ENCODE measurements at regions not wholly inside any gene's neighbourhood (a gene's known extent, or its start where the extent isn't known, plus 50 kb on each side); places are given as distances from the start of the nearest gene placed in this dataset.
"Not testable (repeated sequence)": the region's sequence is repeated elsewhere in the genome, so short reads cannot be mapped to it uniquely, and the experiment has no call there.

DNA sequence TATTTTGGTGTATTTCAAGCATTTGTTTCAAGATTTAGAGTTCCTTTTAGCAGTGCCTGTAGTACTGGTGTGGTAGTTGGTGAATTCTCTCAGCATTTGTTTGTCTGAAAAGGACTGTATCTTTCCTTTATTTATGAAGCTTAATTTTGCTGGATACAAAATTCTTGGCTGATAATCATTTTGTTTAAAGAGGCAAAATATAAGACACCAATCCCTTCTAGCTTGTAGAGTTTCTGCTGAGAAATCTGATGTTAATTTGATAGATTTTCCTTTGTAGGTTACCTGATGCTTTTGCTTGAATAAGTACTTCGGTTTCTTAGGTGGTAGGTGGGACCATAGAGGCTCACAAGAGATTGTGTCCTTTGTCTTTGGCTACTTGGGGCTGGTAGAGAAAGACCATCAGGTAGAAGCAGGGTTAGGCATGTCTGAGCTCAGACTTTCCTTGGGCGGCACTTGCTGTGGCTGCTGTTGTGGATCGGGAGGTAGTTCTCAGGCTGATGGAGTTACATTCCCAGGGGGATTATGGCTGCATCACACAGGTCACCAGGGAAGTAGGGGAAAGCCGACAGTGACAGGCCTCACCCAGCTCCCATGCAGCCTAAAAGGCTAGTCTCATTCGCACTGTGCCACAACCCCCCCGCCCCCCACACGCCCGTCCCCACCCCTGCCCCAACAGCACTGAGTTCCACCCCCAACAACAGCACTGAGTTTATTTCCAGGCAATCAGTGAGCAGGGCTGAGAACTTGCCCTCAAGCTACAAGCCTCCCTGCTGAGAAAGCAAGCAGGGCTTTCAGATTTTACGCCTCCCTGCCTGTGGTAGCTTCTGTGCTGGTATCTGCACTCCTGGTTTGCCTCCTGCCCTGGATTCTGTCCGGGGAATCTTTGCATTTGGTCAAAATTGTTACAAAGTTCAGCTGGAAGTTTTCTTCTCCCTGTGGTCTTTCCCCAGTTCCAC lies 127.1 kb upstream of the GLRA1 start:
- H3K9me3 ChIP-seq: no peaks in the 10 kb centered on the region
- intact Hi-C loops (cut with DNase I): no loop called here
- no peak for DNase-seq (ENCODE audit: extremely low spot score in 2 of 2)
- TF ChIP-seq, protein P1, sequence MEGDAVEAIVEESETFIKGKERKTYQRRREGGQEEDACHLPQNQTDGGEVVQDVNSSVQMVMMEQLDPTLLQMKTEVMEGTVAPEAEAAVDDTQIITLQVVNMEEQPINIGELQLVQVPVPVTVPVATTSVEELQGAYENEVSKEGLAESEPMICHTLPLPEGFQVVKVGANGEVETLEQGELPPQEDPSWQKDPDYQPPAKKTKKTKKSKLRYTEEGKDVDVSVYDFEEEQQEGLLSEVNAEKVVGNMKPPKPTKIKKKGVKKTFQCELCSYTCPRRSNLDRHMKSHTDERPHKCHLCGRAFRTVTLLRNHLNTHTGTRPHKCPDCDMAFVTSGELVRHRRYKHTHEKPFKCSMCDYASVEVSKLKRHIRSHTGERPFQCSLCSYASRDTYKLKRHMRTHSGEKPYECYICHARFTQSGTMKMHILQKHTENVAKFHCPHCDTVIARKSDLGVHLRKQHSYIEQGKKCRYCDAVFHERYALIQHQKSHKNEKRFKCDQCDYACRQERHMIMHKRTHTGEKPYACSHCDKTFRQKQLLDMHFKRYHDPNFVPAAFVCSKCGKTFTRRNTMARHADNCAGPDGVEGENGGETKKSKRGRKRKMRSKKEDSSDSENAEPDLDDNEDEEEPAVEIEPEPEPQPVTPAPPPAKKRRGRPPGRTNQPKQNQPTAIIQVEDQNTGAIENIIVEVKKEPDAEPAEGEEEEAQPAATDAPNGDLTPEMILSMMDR (IDR thresholded peaks at IDR 0.05): no peak
- TF ChIP-seq POLR2AphosphoS5 (IDR thresholded peaks at IDR 0.05; ENCODE audit: insufficient read depth in 1 of 2, low read depth in 1 of 2): no peak
- H3K36me3 ChIP-seq: no peaks in the 10 kb centered on the region
- H3K27ac ChIP-seq: no peak overlapping the region
- no peaks in the 10 kb centered on the region for H3K4me1 ChIP-seq
- H3K27me3 ChIP-seq: no peaks in the 10 kb centered on the region
- H3K4me3 ChIP-seq: no peak overlapping the region

DNA sequence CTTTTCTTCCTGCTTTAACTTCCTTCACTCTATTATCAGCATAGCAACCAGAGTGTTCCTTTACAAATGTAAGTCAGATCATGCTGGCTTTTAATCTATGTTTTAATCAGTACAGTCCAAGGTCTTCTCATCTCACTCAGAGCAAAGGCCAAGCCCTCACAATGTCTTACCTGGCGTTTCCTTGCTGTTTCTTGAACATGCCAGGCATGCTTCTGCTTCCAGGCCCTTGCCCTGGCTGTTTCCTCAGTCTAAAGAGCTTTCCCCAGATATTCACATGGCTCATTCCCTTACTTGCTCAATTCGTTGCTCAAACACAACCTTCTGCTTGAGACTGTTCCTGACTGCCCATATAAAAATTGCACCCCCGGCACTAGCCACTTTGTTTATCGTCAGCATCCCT lies 121.7 kb upstream of the GLRA1 start:
- H3K36me3 ChIP-seq: no peaks in the 10 kb centered on the region
- no peaks in the 10 kb centered on the region for H3K27me3 ChIP-seq
- H3K4me3 ChIP-seq: no peak overlapping the region
- H3K27ac ChIP-seq: no peak overlapping the region
- intact Hi-C loops (cut with DNase I): no loop called here
- H3K9me3 ChIP-seq: no peaks in the 10 kb centered on the region
- TF ChIP-seq POLR2A (IDR thresholded peaks at IDR 0.05): no peak
- DNase-seq (ENCODE audit: extremely low spot score in 2 of 2): no peak
- H3K4me1 ChIP-seq: no peaks in the 10 kb centered on the region

DNA sequence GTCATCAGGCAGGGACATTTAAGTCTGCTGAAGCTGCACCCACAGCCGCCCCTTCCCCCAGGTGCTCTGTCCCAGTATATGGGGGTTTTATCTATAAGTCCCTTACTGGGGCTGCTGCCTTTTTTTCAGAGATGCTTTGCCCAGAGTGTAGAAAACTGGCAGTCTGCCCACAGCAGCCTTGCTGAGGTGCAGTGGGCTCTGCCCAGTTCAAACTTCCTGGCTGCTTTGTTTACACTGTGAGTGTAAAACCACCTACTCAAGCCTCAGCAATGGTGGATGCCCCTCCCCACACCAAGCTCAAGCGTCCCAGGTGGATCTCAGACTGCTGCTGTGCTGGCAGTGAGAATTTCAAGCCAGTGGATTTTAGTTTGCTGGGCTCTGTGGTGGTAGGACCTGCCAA lies 114.2 kb upstream of the GLRA1 start:
- H3K27ac ChIP-seq; H3K4me3 ChIP-seq; H3K9me3 ChIP-seq; H3K4me1 ChIP-seq; H3K36me3 ChIP-seq; DNase-seq (ENCODE audit: extremely low spot score in 2 of 2); intact Hi-C loops (cut with DNase I); H3K27me3 ChIP-seq: not testable (repeated sequence)

DNA sequence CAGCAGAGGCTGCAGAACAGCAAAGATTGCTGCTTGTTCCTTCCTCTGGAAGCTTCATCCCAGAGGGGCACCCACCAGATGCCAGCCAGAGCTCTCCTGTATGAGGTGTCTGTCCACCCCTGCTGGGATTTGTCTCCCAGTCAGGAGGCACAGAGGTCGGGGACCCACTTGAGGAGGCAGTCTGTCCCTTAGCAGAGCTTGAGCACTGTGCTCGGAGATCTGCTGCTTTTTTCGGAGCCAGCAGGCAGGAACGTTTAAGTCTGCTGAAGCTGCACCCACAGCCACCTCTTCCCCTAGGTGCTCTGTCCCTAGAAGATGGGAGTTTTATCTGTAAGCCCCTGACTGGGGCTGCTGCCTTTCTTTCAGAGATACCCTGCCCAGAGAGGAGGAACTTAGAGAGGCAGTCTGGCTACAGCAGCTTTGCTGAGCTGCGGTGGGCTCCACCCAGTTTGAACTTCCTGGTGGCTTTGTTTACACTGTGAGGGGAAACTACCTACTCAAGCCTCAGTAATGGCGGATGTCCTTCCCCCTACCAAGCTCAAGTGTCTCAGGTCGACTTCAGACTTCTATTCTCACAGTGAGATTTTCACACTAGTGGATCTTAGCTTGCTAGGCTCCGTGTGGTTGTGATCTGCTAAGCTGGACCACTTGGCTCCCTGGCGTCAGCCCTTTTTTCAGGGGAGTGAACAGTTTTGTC lies 101.8 kb upstream of the GLRA1 start:
- H3K27me3 ChIP-seq; H3K4me3 ChIP-seq; H3K27ac ChIP-seq; H3K4me1 ChIP-seq; H3K9me3 ChIP-seq; intact Hi-C loops (cut with DNase I); H3K36me3 ChIP-seq; DNase-seq (ENCODE audit: extremely low spot score in 2 of 2): not testable (repeated sequence)

DNA sequence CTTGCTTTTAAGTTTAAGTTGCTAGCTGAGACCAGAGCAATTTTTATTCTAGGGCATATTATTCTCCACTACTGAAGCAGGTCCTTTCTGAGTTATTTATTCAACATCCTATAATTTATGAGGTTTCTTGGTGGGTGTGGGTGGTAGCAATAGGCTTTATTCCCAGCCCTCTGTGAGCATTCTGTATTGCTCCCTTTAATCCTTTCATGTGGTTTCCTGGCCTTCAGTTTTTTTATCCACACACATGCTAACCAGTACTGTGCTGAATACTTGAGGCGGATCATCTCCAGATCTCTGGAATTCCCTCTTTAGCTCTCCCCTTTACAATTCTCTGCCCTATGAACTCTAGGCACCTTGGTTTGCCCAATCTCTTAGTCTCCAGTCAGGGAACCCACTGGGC lies 91.8 kb upstream of the GLRA1 start:
- intact Hi-C loops (cut with DNase I): no loop called here

DNA sequence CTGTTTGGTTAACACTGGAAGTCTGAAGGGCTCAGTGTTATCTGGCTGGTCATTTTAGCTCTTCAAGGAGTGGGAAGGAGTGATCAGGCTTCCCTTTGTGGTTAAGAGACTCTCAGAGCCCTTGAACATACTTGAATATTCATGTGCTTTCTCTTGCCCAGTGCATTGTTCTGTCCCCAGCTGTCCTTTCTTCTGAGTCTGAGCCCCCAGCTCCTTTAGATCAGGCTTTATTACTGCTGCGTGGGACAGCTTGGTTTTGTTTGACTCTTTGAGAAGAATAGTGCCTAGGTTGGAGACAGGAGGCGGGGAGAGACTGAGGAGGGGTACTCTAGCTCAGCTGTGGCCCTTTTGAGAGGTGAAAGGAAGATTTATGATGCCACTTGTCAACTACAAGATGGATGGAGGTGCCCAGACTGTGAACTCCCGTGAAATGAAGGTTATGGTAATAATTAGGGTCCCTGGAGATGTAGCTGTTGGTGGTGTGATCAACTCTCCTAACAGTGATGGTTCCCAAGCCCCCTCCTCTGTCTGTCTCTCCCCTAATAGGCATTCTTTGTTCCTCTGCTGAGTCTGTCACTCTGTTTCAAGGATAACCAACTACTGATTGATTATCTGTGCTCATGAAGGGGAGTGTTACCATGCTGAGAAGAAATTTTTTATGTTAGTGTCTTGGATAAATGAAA lies 83.1 kb upstream of the GLRA1 start:
- intact Hi-C loops (cut with DNase I): no loop called here
- Histone ChIP-seq H3K36me3 (no peaks in the 10 kb centered on the region), H3K27ac (no peak overlapping the region), H3K27me3 (no peaks in the 10 kb centered on the region), H3K4me1 (no peaks in the 10 kb centered on the region), H3K9me3 (no peaks in the 10 kb centered on the region), H3K4me3 (no peak overlapping the region)
- DNase-seq (ENCODE audit: extremely low spot score in 2 of 2): no peak
- TF ChIP-seq, protein P1 (IDR thresholded peaks at IDR 0.05): no peak
- TF ChIP-seq POLR2AphosphoS5 (IDR thresholded peaks at IDR 0.05; ENCODE audit: insufficient read depth in 1 of 2, low read depth in 1 of 2) (no peak), POLR2A (IDR thresholded peaks at IDR 0.05) (no peak)

More for the DNA sequence above, 91.8 kb upstream of the GLRA1 start:
- Histone ChIP-seq H3K27me3 (no peaks in the 10 kb centered on the region), H3K4me1 (no peaks in the 10 kb centered on the region), H3K9me3 (no peaks in the 10 kb centered on the region), H3K4me3 (no peak overlapping the region), H3K36me3 (no peaks in the 10 kb centered on the region), H3K27ac (no peak overlapping the region)
- no peak for DNase-seq (ENCODE audit: extremely low spot score in 2 of 2)
- no peak for TF ChIP-seq POLR2AphosphoS5 (IDR thresholded peaks at IDR 0.05; ENCODE audit: insufficient read depth in 1 of 2, low read depth in 1 of 2)
- TF ChIP-seq, protein P1 (IDR thresholded peaks at IDR 0.05): no peak
- no peak for TF ChIP-seq POLR2A (IDR thresholded peaks at IDR 0.05)

All from vagina (tissue), 2 donors.